Caco-2 (cell line): ENCODE measurements at regions not wholly inside any gene's neighbourhood (a gene's known extent, or its start where the extent isn't known, plus 50 kb on each side); places are given as distances from the start of the nearest gene placed in this dataset.
"Not testable (repeated sequence)": the region's sequence is repeated elsewhere in the genome, so short reads cannot be mapped to it uniquely, and the experiment has no call there.

ENCODE experiments used
- BruUV-seq: library from RNA; stranded (reverse); fragments of 400-500 nt; replicated peaks from 2 replicates; lab custom pipeline; 2021; lab: Mats Ljungman, UMichigan
- CTCF ChIA-PET: fragments of 300-600 bp; sonication (Branson Sonifier 250); formaldehyde crosslinking; loops from one replicate; lab custom pipeline; 2022; ENCODE audit warnings: antibody characterized with exemption; lab: Charles Lee
- POLR2A ChIA-PET: fragments of 300-600 bp; sonication (Branson Sonifier 250); formaldehyde crosslinking; loops from one replicate; lab custom pipeline; 2022; ENCODE audit warnings: antibody characterized with exemption; lab: Charles Lee
- DNase-seq, 2 experiments: peaks; one replicate each; pipeline versions ENCODE4 v3.0.0 to v3.0.0-alpha.2; 2020 to 2022
- H3K27me3 ChIP-seq: replicated peaks from 2 replicates; pipeline ENCODE4 v1.6.0; 2011; ENCODE audit warnings: low read length; ENCODE audit not compliant: control insufficient read depth, insufficient read depth
- H3K36me3 ChIP-seq: 2 replicates; pipeline ENCODE4 v1.5.1; 2011; ENCODE audit warnings: low read length; ENCODE audit not compliant: control insufficient read depth, insufficient read depth
- H3K4me1 ChIP-seq: fragments of 250-450 bp; sonication (Bioruptor Pico); 2 replicates; pipeline ENCODE4 v1.5.1; 2020; ENCODE audit warnings: mild to moderate bottlenecking
- H3K4me3 ChIP-seq: 2 replicates; pipeline ENCODE4 v1.5.1; 2011; ENCODE audit warnings: low read depth, mild to moderate bottlenecking, control low read depth, low read length
- H3K9me3 ChIP-seq: fragments of 250-450 bp; sonication (Bioruptor Pico); 2 replicates; pipeline ENCODE4 v1.5.1; 2020; ENCODE audit warnings: mild to moderate bottlenecking, moderate library complexity
- H3K27ac Mint-ChIP-seq: one replicate; pipeline ENCODE4 v1.8.0; 2022; ENCODE audit warnings: mixed read lengths; ENCODE audit not compliant: unreplicated experiment
- H3K27me3 Mint-ChIP-seq: one replicate; pipeline ENCODE4 v1.8.0; 2022; ENCODE audit warnings: mixed read lengths; ENCODE audit not compliant: insufficient read depth, unreplicated experiment
- H3K36me3 Mint-ChIP-seq: one replicate; pipeline ENCODE4 v1.8.0; 2022; ENCODE audit warnings: mild to moderate bottlenecking, mixed read lengths; ENCODE audit not compliant: insufficient read depth, unreplicated experiment
- H3K4me1 Mint-ChIP-seq: one replicate; pipeline ENCODE4 v1.8.0; 2022; ENCODE audit warnings: low read depth, mixed read lengths; ENCODE audit not compliant: unreplicated experiment
- H3K4me3 Mint-ChIP-seq: one replicate; pipeline ENCODE4 v1.8.0; 2022; ENCODE audit warnings: mild to moderate bottlenecking, moderate library complexity, mixed read lengths; ENCODE audit not compliant: unreplicated experiment
- H3K9me3 Mint-ChIP-seq: one replicate; pipeline ENCODE4 v1.8.0; 2022; ENCODE audit warnings: mixed read lengths; ENCODE audit not compliant: unreplicated experiment
- intact Hi-C: fragments of 100-400 bp; cut with micrococcal nuclease; formaldehyde crosslinking; loops from one replicate; pipeline ENCODE4 v1.10.0; 2022; ENCODE audit not compliant: unreplicated experiment
- TF ChIP-seq, protein P1 (sequence below), 2 experiments: fragments of 200-600 bp in 1 of 2; IDR thresholded peaks; 1 replicate in 1 of 2; 2 replicates in 1 of 2; pipeline versions ENCODE4 v1.5.1 to v1.8.0; 2011 to 2022; ENCODE audit warnings: antibody characterized with exemption in 1 of 2, control low read depth in 1 of 2, inconsistent platforms in 1 of 2, low read depth in 1 of 2, low read length in 1 of 2, mild to moderate bottlenecking in 1 of 2, moderate library complexity in 1 of 2; ENCODE audit not compliant: insufficient read depth in 1 of 2, severe bottlenecking in 1 of 2, unreplicated experiment in 1 of 2

DNA sequence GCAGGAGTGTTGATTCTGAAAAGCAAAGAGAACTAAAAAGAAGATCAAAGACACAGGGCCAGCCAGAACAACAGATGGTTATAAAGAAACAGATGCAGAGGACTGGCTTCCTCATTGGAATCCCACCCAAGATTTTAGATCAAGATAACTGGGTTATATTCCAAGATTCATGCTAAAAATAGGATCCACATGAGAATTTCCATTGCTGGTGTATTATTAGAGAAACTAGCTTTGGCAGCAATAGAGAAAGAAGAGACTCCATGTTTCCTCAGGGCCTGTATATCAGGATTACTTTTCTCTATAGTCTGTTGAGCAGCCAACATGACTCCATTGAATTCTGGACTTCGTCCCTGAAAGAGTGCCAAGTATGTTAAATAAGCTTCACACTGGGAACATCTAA is 367.3 kb downstream of the TUSC1 start:
- H3K9me3 Mint-ChIP-seq, result no peaks in the 10 kb centered on the region

GRCh38 chr9:25308549-25308948 is 369.7 kb downstream of the TUSC1 start:
- no peaks in the 10 kb centered on the region for H3K27me3 ChIP-seq
- Mint-ChIP-seq H3K36me3 (no peaks in the 10 kb centered on the region), H3K27ac (no peak overlapping the region), H3K9me3 (no peaks in the 10 kb centered on the region), H3K27me3 (no peaks in the 10 kb centered on the region), H3K4me3 (no peak overlapping the region), H3K4me1 (no peaks in the 10 kb centered on the region)
- intact Hi-C loops, result no loop called here
- no peaks in the 10 kb centered on the region for H3K36me3 ChIP-seq
- no TSS peak for BruUV-seq
- CTCF ChIA-PET, result no interaction called here
- TF ChIP-seq, protein P1, sequence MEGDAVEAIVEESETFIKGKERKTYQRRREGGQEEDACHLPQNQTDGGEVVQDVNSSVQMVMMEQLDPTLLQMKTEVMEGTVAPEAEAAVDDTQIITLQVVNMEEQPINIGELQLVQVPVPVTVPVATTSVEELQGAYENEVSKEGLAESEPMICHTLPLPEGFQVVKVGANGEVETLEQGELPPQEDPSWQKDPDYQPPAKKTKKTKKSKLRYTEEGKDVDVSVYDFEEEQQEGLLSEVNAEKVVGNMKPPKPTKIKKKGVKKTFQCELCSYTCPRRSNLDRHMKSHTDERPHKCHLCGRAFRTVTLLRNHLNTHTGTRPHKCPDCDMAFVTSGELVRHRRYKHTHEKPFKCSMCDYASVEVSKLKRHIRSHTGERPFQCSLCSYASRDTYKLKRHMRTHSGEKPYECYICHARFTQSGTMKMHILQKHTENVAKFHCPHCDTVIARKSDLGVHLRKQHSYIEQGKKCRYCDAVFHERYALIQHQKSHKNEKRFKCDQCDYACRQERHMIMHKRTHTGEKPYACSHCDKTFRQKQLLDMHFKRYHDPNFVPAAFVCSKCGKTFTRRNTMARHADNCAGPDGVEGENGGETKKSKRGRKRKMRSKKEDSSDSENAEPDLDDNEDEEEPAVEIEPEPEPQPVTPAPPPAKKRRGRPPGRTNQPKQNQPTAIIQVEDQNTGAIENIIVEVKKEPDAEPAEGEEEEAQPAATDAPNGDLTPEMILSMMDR (IDR thresholded peaks at IDR 0.05; ENCODE audit: insufficient read depth in 1 of 2, low read depth in 1 of 2, low read length in 1 of 2, severe bottlenecking in 1 of 2, unreplicated experiment in 1 of 2), result no peak
- no peaks in the 10 kb centered on the region for H3K4me1 ChIP-seq
- no peak for DNase-seq
- no peak overlapping the region for H3K4me3 ChIP-seq
- POLR2A ChIA-PET, result no interaction called here
- no peaks in the 10 kb centered on the region for H3K9me3 ChIP-seq

More for the DNA sequence above, 367.3 kb downstream of the TUSC1 start:
- Histone ChIP-seq H3K27me3 (no peaks in the 10 kb centered on the region), H3K36me3 (no peaks in the 10 kb centered on the region), H3K4me3 (no peak overlapping the region), H3K4me1 (no peaks in the 10 kb centered on the region), H3K9me3 (no peaks in the 10 kb centered on the region)
- POLR2A ChIA-PET, result no interaction called here
- no peak overlapping the region for H3K4me3 Mint-ChIP-seq
- no peaks in the 10 kb centered on the region for H3K36me3 Mint-ChIP-seq
- no TSS peak for BruUV-seq
- H3K27ac Mint-ChIP-seq, result no peak overlapping the region
- TF ChIP-seq, protein P1 (IDR thresholded peaks at IDR 0.05; ENCODE audit: insufficient read depth in 1 of 2, low read depth in 1 of 2, low read length in 1 of 2, severe bottlenecking in 1 of 2, unreplicated experiment in 1 of 2), result no peak
- H3K27me3 Mint-ChIP-seq, result no peaks in the 10 kb centered on the region
- intact Hi-C loops, result no loop called here
- no peaks in the 10 kb centered on the region for H3K4me1 Mint-ChIP-seq
- CTCF ChIA-PET, result no interaction called here
- no peak for DNase-seq

DNA sequence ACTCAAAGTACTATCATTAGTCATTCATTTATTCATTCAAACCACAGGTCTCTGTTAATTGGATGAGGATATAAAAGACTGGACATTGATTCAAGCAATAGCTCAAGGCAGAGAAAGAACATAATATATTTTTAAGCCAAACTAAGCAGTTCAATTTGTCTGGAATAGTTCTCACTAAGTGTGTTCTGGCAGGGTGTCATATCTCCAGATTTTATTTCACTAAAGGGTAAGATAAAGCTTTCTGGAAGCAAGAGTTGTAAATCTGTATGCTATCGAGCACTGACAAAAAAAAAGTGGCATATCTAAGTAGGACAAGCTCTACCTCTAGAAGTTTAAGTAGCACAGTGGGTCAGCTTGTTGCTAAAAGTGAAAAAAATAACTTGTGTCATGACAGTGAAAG is 375.6 kb downstream of the TUSC1 start:
- CTCF ChIA-PET, result no interaction called here
- BruUV-seq, result no TSS peak
- no peaks in the 10 kb centered on the region for H3K9me3 Mint-ChIP-seq
- Histone ChIP-seq H3K27me3 (no peaks in the 10 kb centered on the region), H3K36me3 (no peaks in the 10 kb centered on the region), H3K4me3 (no peak overlapping the region), H3K4me1 (no peaks in the 10 kb centered on the region), H3K9me3 (no peaks in the 10 kb centered on the region)
- TF ChIP-seq, protein P1 (IDR thresholded peaks at IDR 0.05; ENCODE audit: insufficient read depth in 1 of 2, low read depth in 1 of 2, low read length in 1 of 2, severe bottlenecking in 1 of 2, unreplicated experiment in 1 of 2), result no peak
- no peaks in the 10 kb centered on the region for H3K36me3 Mint-ChIP-seq
- no peak for DNase-seq
- intact Hi-C loops, result no loop called here
- no peak overlapping the region for H3K4me3 Mint-ChIP-seq
- POLR2A ChIA-PET, result no interaction called here
- no peaks in the 10 kb centered on the region for H3K27me3 Mint-ChIP-seq
- H3K27ac Mint-ChIP-seq, result no peak overlapping the region
- no peaks in the 10 kb centered on the region for H3K4me1 Mint-ChIP-seq

GRCh38 chr9:25288195-25288594 is 390.0 kb downstream of the TUSC1 start:
- H3K36me3 Mint-ChIP-seq, H3K4me3 Mint-ChIP-seq, H3K9me3 Mint-ChIP-seq, BruUV-seq, H3K9me3 ChIP-seq, H3K36me3 ChIP-seq, H3K4me1 ChIP-seq, DNase-seq, H3K4me3 ChIP-seq, H3K27me3 Mint-ChIP-seq, intact Hi-C loops, CTCF ChIA-PET, H3K27me3 ChIP-seq, POLR2A ChIA-PET, H3K4me1 Mint-ChIP-seq, H3K27ac Mint-ChIP-seq: not testable (repeated sequence)
